Mucosa of rectum (tissue), 2 donors: ENCODE measurements at regions not wholly inside any gene's neighbourhood (a gene's known extent, or its start where the extent isn't known, plus 50 kb on each side); places are given as distances from the start of the nearest gene placed in this dataset.

Source experiments
- H3K27ac ChIP-seq, 2 donors: one replicate each; pipeline ENCODE4 v1.7.0; 2013; ENCODE audit warnings: inconsistent platforms in 2 of 2, low read depth in 2 of 2, low read length in 2 of 2
- H3K27me3 ChIP-seq, 2 donors: one replicate each; pipeline ENCODE4 v1.7.0; 2013; ENCODE audit warnings: low read length in 2 of 2; ENCODE audit not compliant: control insufficient read depth in 2 of 2, insufficient read depth in 2 of 2
- H3K36me3 ChIP-seq, 2 donors: one replicate each; pipeline ENCODE4 v1.7.0; 2013; ENCODE audit warnings: low read length in 2 of 2; ENCODE audit not compliant: control insufficient read depth in 2 of 2, insufficient read depth in 2 of 2
- H3K4me1 ChIP-seq, 2 donors: one replicate each; pipeline ENCODE4 v1.7.0; 2013; ENCODE audit warnings: low read length in 2 of 2, mild to moderate bottlenecking in 1 of 2; ENCODE audit not compliant: control insufficient read depth in 2 of 2, insufficient read depth in 2 of 2
- H3K4me3 ChIP-seq, 2 donors: one replicate each; pipeline ENCODE4 v1.7.0; 2013; ENCODE audit warnings: low read length in 2 of 2
- H3K9ac ChIP-seq, 2 donors: one replicate each; pipeline ENCODE4 v1.7.0; 2013; ENCODE audit warnings: low read length in 2 of 2, low read depth in 1 of 2, mild to moderate bottlenecking in 1 of 2
- H3K9me3 ChIP-seq, 2 donors: one replicate each; pipeline ENCODE4 v1.7.0; 2013; ENCODE audit warnings: low read length in 2 of 2; ENCODE audit not compliant: control insufficient read depth in 2 of 2
- donor health status: healthy.
- donor health status: Normal muscosa, but diverticular disease.

GRCh38 chr13:106433066-106433465 lies 102.4 kb downstream of the EFNB2 start:
- Histone ChIP-seq H3K9me3 (no peaks in the 10 kb centered on the region), H3K4me1 (no peaks in the 10 kb centered on the region), H3K9ac (no peak overlapping the region), H3K36me3 (no peaks in the 10 kb centered on the region), H3K27ac (no peak overlapping the region), H3K27me3 (no peaks in the 10 kb centered on the region), H3K4me3 (no peak overlapping the region)

GRCh38 chr13:106432636-106433035 lies 102.8 kb downstream of the EFNB2 start:
- Histone ChIP-seq H3K36me3 (no peaks in the 10 kb centered on the region), H3K9me3 (no peaks in the 10 kb centered on the region), H3K27me3 (no peaks in the 10 kb centered on the region), H3K4me1 (no peaks in the 10 kb centered on the region), H3K4me3 (no peak overlapping the region), H3K9ac (no peak overlapping the region), H3K27ac (no peak overlapping the region)

- H3K9me3 ChIP-seq, result no peaks in the 10 kb centered on the region
- no peaks in the 10 kb centered on the region for H3K36me3 ChIP-seq
- no peaks in the 10 kb centered on the region for H3K4me1 ChIP-seq
- no peak overlapping the region for H3K9ac ChIP-seq
- no peaks in the 10 kb centered on the region for H3K27me3 ChIP-seq
- no peak overlapping the region for H3K27ac ChIP-seq
- H3K4me3 ChIP-seq, result no peak overlapping the region
These were observed 108.6 kb downstream of the EFNB2 start for GRCh38 chr13:106426909-106427308.

- H3K4me3 ChIP-seq, result no peak overlapping the region
These were observed 109.8 kb downstream of the EFNB2 start for GRCh38 chr13:106425661-106426060.

GRCh38 chr13:106424805-106425204 lies 110.7 kb downstream of the EFNB2 start:
- H3K4me1 ChIP-seq, result no peaks in the 10 kb centered on the region

More at GRCh38 chr13:106425661-106426060, 109.8 kb downstream of the EFNB2 start:
- no peak overlapping the region for H3K27ac ChIP-seq
- H3K9me3 ChIP-seq, result no peaks in the 10 kb centered on the region
- H3K36me3 ChIP-seq, result no peaks in the 10 kb centered on the region
- no peaks in the 10 kb centered on the region for H3K4me1 ChIP-seq
- H3K9ac ChIP-seq, result no peak overlapping the region
- no peaks in the 10 kb centered on the region for H3K27me3 ChIP-seq

GRCh38 chr13:106423530-106423929 lies 111.9 kb downstream of the EFNB2 start:
- Histone ChIP-seq H3K4me1 (no peaks in the 10 kb centered on the region), H3K36me3 (no peaks in the 10 kb centered on the region), H3K4me3 (no peak overlapping the region), H3K27ac (no peak overlapping the region), H3K9me3 (no peaks in the 10 kb centered on the region), H3K9ac (no peak overlapping the region), H3K27me3 (no peaks in the 10 kb centered on the region)

More at GRCh38 chr13:106424805-106425204, 110.7 kb downstream of the EFNB2 start:
- H3K27ac ChIP-seq, result no peak overlapping the region
- no peak overlapping the region for H3K4me3 ChIP-seq
- no peaks in the 10 kb centered on the region for H3K9me3 ChIP-seq
- H3K9ac ChIP-seq, result no peak overlapping the region
- H3K27me3 ChIP-seq, result no peaks in the 10 kb centered on the region
- H3K36me3 ChIP-seq, result no peaks in the 10 kb centered on the region

- no peak overlapping the region for H3K4me3 ChIP-seq
- H3K36me3 ChIP-seq, result no peaks in the 10 kb centered on the region
- no peak overlapping the region for H3K9ac ChIP-seq
- H3K9me3 ChIP-seq, result no peaks in the 10 kb centered on the region
- H3K27me3 ChIP-seq, result no peaks in the 10 kb centered on the region
- no peak overlapping the region for H3K27ac ChIP-seq
- no peaks in the 10 kb centered on the region for H3K4me1 ChIP-seq
These were observed 116.9 kb downstream of the EFNB2 start for GRCh38 chr13:106418556-106418955.

- no peaks in the 10 kb centered on the region for H3K27me3 ChIP-seq
- H3K9ac ChIP-seq, result no peak overlapping the region
- no peaks in the 10 kb centered on the region for H3K9me3 ChIP-seq
- H3K4me1 ChIP-seq, result no peaks in the 10 kb centered on the region
- no peaks in the 10 kb centered on the region for H3K36me3 ChIP-seq
- H3K27ac ChIP-seq, result no peak overlapping the region
- H3K4me3 ChIP-seq, result peak overlapping the region in 1 of 2 donors; percentile 43
These were observed 117.9 kb downstream of the EFNB2 start for GRCh38 chr13:106417467-106418110.

- no peaks in the 10 kb centered on the region for H3K9me3 ChIP-seq
- no peaks in the 10 kb centered on the region for H3K4me1 ChIP-seq
- H3K27ac ChIP-seq, result no peak overlapping the region
- H3K9ac ChIP-seq, result no peak overlapping the region
- H3K27me3 ChIP-seq, result no peaks in the 10 kb centered on the region
- no peak overlapping the region for H3K4me3 ChIP-seq
- no peaks in the 10 kb centered on the region for H3K36me3 ChIP-seq
These were observed 118.8 kb downstream of the EFNB2 start for GRCh38 chr13:106416645-106417044.

GRCh38 chr13:106415971-106416370 lies 119.5 kb downstream of the EFNB2 start:
- Histone ChIP-seq H3K27ac (no peak overlapping the region), H3K9me3 (no peaks in the 10 kb centered on the region)

More at GRCh38 chr13:106415971-106416370, 119.5 kb downstream of the EFNB2 start:
- H3K4me3 ChIP-seq, result no peak overlapping the region
- no peaks in the 10 kb centered on the region for H3K36me3 ChIP-seq
- no peak overlapping the region for H3K9ac ChIP-seq
- no peaks in the 10 kb centered on the region for H3K4me1 ChIP-seq
- H3K27me3 ChIP-seq, result no peaks in the 10 kb centered on the region
